Psoas muscle (tissue), 7 donors: ENCODE measurements at regions not wholly inside any gene's neighbourhood (a gene's known extent, or its start where the extent isn't known, plus 50 kb on each side); places are given as distances from the start of the nearest gene placed in this dataset.

Experiments used
- ATAC-seq, 4 donors: fragments of 200-7000 bp; cut with Tn5 transposase; one replicate each; pipeline ENCODE4 v1.9.1; 2020; ENCODE audit warnings: moderate library complexity in 3 of 4, mild to moderate bottlenecking in 2 of 4
- DNase-seq, 2 donors: peaks; one replicate each; pipeline ENCODE4 v3.0.0-alpha.2; 2020
- H3K27ac ChIP-seq: fragments of 200-600 bp; one replicate; pipeline ENCODE4 v1.8.0; 2022
- H3K27me3 ChIP-seq, 3 donors: fragments of 200-600 bp in 1 of 3; one replicate each; pipeline versions ENCODE4 v1.6.1 to v1.8.0; 2013 to 2022; ENCODE audit warnings: low read length in 2 of 3, mild to moderate bottlenecking in 2 of 3, moderate library complexity in 1 of 3; ENCODE audit not compliant: insufficient read depth in 3 of 3
- H3K36me3 ChIP-seq, 2 donors: fragments of 200-600 bp in 1 of 2; one replicate each; pipeline versions ENCODE4 v1.6.1 to v1.8.0; 2013 to 2022; ENCODE audit warnings: low read depth in 1 of 2, mild to moderate bottlenecking in 1 of 2, moderate library complexity in 1 of 2; ENCODE audit not compliant: insufficient read depth in 1 of 2
- H3K4me1 ChIP-seq: fragments of 200-600 bp; one replicate; pipeline ENCODE4 v1.8.0; 2022
- H3K4me3 ChIP-seq: fragments of 200-600 bp; one replicate; pipeline ENCODE4 v1.8.0; 2022; ENCODE audit warnings: mild to moderate bottlenecking
- H3K9me3 ChIP-seq: fragments of 200-600 bp; one replicate; pipeline ENCODE4 v1.8.0; 2022
- WGBS, 3 donors: extraction: QIAGEN DNeasy Blood & Tissue Kit; methylation state at CpG; one replicate each; pipeline versions ENCODE4 v1.1.6 to v1.1.7; 2013; 5-methylcytosine and 5-hydroxymethylcytosine counted together
- intact Hi-C, 2 donors: fragments of 100-400 bp; cut with DNase I; formaldehyde crosslinking; loops; one replicate each; pipeline versions ENCODE4 v1.11.0 to v1.14.2; 2022
- TF ChIP-seq, protein P1 (sequence below): fragments of 200-600 bp; IDR thresholded peaks from one replicate; pipeline ENCODE4 v1.8.0; 2022; ENCODE audit warnings: antibody characterized with exemption
- donor health status: healthy with polysubstance abuse.
- donor health status: DM: no; HTN: no; CAD: no; lungs with moderate emphysema.
- donor health status: Bipolar disorder and iron deficiency.
- donor health status: healthy.
- donor health status: DM: yes; HTN: yes; CAD: no.
- donor health status: DM: no; HTN: no; CAD: no.
- donor health status: DM: yes; HTN: yes; CAD: no.

DNA sequence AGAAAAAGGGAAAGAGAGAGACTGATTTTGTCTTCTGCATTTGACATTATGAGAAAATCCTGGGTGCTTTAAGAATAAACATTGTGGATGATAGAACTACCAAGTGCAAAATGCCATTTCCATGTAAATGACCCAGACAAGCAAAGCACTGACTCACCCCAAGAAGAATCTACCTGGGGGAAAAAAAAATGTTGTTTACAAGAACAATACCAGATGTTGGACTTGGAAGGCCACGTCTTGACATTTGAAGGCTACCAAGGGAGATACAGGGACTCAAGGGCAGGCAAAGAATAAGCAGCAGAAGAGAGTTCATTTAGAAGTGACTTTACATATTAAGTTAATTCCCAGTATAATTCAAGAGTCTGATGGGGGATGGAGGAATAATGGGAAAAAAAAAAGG lies 125.3 kb downstream of the TMEM114 start:
- intact Hi-C loops: no loop called here
- Histone ChIP-seq H3K9me3 (no peaks in the 10 kb centered on the region), H3K27ac (no peak overlapping the region), H3K4me3 (no peak overlapping the region), H3K36me3 (no peaks in the 10 kb centered on the region), H3K27me3 (no peaks in the 10 kb centered on the region), H3K4me1 (no peaks in the 10 kb centered on the region)
- TF ChIP-seq, protein P1, sequence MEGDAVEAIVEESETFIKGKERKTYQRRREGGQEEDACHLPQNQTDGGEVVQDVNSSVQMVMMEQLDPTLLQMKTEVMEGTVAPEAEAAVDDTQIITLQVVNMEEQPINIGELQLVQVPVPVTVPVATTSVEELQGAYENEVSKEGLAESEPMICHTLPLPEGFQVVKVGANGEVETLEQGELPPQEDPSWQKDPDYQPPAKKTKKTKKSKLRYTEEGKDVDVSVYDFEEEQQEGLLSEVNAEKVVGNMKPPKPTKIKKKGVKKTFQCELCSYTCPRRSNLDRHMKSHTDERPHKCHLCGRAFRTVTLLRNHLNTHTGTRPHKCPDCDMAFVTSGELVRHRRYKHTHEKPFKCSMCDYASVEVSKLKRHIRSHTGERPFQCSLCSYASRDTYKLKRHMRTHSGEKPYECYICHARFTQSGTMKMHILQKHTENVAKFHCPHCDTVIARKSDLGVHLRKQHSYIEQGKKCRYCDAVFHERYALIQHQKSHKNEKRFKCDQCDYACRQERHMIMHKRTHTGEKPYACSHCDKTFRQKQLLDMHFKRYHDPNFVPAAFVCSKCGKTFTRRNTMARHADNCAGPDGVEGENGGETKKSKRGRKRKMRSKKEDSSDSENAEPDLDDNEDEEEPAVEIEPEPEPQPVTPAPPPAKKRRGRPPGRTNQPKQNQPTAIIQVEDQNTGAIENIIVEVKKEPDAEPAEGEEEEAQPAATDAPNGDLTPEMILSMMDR: no peak
- 43 to 51% (median 48%) methylated on average over 1 of the region's 1 CpG for WGBS, 3 donors
- ATAC-seq (no peak), DNase-seq (no peak)

DNA sequence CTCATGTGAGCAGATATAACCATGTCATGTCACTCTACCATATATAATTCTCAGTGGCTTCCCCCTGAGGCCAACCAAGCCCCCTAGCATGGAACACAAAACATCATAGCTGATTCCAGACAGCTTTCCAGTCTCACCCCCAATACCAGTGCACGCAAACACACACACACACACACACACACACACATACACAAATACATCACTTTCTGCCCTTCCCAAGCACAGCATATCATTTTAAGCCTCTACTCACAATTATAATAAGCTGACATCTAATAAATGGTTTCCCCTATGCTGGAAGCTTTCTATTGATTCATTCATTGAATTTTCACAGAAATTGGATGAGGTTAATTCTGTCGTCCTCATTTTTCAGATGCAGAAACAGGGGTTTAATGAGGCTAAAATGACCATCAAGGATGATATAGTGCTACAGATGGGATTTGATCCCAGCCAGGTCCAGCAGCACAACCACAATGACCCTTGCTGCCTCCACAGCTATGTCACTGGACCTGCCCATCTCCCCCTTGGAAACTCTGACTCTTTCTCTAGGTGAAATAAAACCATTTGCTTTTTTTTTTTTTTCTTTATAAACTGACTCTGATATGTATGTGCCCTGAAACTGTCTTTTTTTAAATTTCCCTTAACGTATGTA lies 131.1 kb downstream of the TMEM114 start:
- no peak overlapping the region for H3K4me3 ChIP-seq
- H3K4me1 ChIP-seq: no peaks in the 10 kb centered on the region
- 44 to 56% (median 50%) methylated on average over 3 of the region's 3 CpGs for WGBS, 3 donors
- ATAC-seq (no peak), DNase-seq (no peak)
- H3K9me3 ChIP-seq: no peaks in the 10 kb centered on the region
- TF ChIP-seq, protein P1: no peak
- H3K27ac ChIP-seq: no peak overlapping the region
- intact Hi-C loops: no loop called here
- H3K27me3 ChIP-seq: no peaks in the 10 kb centered on the region
- H3K36me3 ChIP-seq: no peaks in the 10 kb centered on the region

DNA sequence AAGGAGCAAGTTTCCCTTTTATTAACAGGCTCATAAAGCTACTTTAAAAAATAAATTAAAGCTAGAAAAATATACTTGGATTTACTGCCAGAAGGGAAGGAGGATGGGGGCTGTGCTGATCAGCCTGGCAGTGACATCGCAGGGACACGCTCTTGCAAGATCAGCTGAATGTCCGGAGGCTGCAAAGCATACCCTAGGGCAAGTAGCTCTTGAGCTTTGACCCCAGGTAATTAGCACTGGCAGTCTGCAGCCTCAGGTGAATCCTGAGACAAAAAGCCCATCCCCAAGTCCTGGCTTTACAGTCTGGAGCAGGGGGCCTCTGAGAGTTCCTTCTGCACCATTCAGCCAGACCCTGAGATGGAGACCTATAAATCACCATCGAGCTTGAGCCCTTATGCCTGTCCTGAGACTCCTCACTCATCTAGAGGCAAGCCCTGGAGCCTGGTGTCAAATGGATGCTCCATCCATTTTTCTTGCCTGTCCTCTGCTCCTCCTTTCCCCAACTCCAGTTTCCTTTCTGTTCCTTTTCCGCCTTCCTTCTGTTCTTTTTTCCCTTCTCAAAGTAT lies 131.7 kb downstream of the TMEM114 start:
- 47 to 65% (median 54%) methylated on average over 5 of the region's 5 CpGs for WGBS, 3 donors
- ATAC-seq (no peak), DNase-seq (no peak)
- intact Hi-C loops: no loop called here
- TF ChIP-seq, protein P1: no peak
- no peaks in the 10 kb centered on the region for H3K27me3 ChIP-seq
- H3K36me3 ChIP-seq: no peaks in the 10 kb centered on the region
- no peaks in the 10 kb centered on the region for H3K4me1 ChIP-seq
- H3K27ac ChIP-seq: no peak overlapping the region
- H3K4me3 ChIP-seq: no peak overlapping the region
- no peaks in the 10 kb centered on the region for H3K9me3 ChIP-seq

GRCh38 chr16:8453359-8453758 lies 137.0 kb downstream of the TMEM114 start:
- Histone ChIP-seq H3K27ac (no peak overlapping the region), H3K4me1 (no peaks in the 10 kb centered on the region), H3K9me3 (no peaks in the 10 kb centered on the region), H3K27me3 (peaks cover 0 to 7% (median 0%) of the 10 kb centered on the region in 3 donors), H3K36me3 (no peaks in the 10 kb centered on the region), H3K4me3 (no peak overlapping the region)
- TF ChIP-seq, protein P1: no peak
- WGBS, 3 donors: 61 to 68% (median 62%) methylated on average over 4 of the region's 4 CpGs
- intact Hi-C loops: no loop called here
- DNase-seq (no peak), ATAC-seq (no peak)

GRCh38 chr16:8452941-8453340 lies 137.4 kb downstream of the TMEM114 start:
- TF ChIP-seq, protein P1: no peak
- ATAC-seq (no peak), DNase-seq (no peak)
- H3K9me3 ChIP-seq: no peaks in the 10 kb centered on the region
- no peaks in the 10 kb centered on the region for H3K36me3 ChIP-seq
- intact Hi-C loops: no loop called here
- H3K27me3 ChIP-seq: peaks cover 0 to 7% (median 0%) of the 10 kb centered on the region in 3 donors
- 53 to 57% (median 56%) methylated on average over 3 of the region's 3 CpGs for WGBS, 3 donors
- H3K4me1 ChIP-seq: no peaks in the 10 kb centered on the region
- no peak overlapping the region for H3K4me3 ChIP-seq
- no peak overlapping the region for H3K27ac ChIP-seq
